ENCODE measurements at regions not wholly inside any gene's neighbourhood (a gene's known extent, or its start where the extent isn't known, plus 50 kb on each side); places are given as distances from the start of the nearest gene placed in this dataset.

DNA sequence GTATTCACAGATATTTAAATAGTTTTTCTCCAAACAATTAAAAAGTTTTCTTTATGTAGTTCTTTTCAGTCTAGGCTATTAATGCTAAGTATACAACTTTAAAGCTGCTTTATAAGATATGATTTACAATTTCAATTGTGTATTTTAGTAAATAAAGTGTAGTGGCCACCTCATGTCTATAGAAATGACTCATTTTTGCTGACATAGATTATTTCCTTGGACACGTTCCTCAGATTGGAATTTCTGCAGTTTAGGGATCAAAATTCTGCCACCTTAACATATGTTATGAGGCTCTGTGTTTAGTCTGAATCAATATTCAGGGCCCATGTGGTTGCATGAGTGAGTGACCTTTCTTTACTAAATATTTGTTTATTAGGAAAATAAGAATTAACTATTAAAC, 750.2 kb downstream of the IRX1 start:
- in situ Hi-C loops (cut with HindIII; ENCODE audit: low sequenced_read_pairs), result no loop called here
- TF ChIP-seq CTCF (IDR thresholded peaks at IDR 0.05; ENCODE audit: low read depth, low read length), result no peak
- no peak for DNase-seq (ENCODE audit: low read depth, low spot score)
- no peak overlapping the region for H3K4me3 ChIP-seq (ENCODE audit: low read depth, low read length)

GRCh38 chr5:4348423-4348822, 752.8 kb downstream of the IRX1 start:
- DNase-seq (ENCODE audit: low read depth, low spot score), result no peak
- no peak overlapping the region for H3K4me3 ChIP-seq (ENCODE audit: low read depth, low read length)
- TF ChIP-seq CTCF (IDR thresholded peaks at IDR 0.05; ENCODE audit: low read depth, low read length), result no peak
- in situ Hi-C loops (cut with HindIII; ENCODE audit: low sequenced_read_pairs), result no loop called here

GRCh38 chr5:4348919-4349318, 753.3 kb downstream of the IRX1 start:
- no peak for TF ChIP-seq CTCF (IDR thresholded peaks at IDR 0.05; ENCODE audit: low read depth, low read length)
- in situ Hi-C loops (cut with HindIII; ENCODE audit: low sequenced_read_pairs), result no loop called here

DNA sequence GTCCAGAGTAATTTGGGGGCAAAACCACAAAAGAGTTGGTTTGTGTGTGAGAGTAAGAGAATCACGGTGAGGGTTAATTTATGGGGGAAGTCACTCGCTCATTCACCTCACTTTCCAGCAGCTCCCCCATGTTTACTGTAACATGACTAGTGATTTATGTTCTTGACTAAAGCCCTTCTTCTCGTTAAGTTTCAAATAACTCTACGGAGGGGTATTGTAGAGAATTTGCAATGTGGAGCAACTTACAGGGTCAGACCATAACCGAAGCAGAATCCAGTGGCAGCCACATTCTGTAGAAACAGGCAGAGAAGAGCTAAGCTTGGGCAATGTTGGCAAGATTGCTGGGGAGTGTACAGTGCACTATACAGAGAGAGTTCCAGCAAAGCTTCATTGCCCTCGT, 760.6 kb downstream of the IRX1 start:
- in situ Hi-C loops (cut with HindIII; ENCODE audit: low sequenced_read_pairs), result no loop called here
- no peak overlapping the region for H3K4me3 ChIP-seq (ENCODE audit: low read depth, low read length)
- no peak for DNase-seq (ENCODE audit: low read depth, low spot score)
- TF ChIP-seq CTCF (IDR thresholded peaks at IDR 0.05; ENCODE audit: low read depth, low read length), result no peak

More at GRCh38 chr5:4348919-4349318, 753.3 kb downstream of the IRX1 start:
- H3K4me3 ChIP-seq (ENCODE audit: low read depth, low read length), result no peak overlapping the region
- DNase-seq (ENCODE audit: low read depth, low spot score), result no peak

DNA sequence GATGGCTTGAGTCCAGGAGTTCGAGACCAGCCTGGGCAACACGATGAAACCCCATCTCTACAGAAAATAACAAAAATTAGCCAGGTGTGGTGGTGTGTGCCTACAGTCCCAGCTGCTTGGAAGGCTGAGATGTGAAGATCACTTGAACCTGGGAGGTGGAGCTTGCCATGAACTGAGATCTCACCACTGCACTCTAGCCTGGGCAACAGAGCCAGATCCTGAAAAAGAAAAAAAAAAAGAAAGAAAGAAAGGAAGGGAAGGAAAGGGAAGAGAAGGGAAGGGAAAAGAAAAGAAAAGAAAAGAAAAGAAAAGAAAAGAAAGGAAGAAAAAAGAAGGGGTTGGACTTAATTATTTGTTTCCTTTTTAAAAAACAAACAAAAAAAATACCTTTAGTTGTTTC, 764.2 kb downstream of the IRX1 start:
- DNase-seq (ENCODE audit: low read depth, low spot score), result no peak
- TF ChIP-seq CTCF (IDR thresholded peaks at IDR 0.05; ENCODE audit: low read depth, low read length), result no peak
- in situ Hi-C loops (cut with HindIII; ENCODE audit: low sequenced_read_pairs), result no loop called here

GRCh38 chr5:4361753-4362152, 766.1 kb downstream of the IRX1 start:
- DNase-seq (ENCODE audit: low read depth, low spot score), result no peak
- TF ChIP-seq CTCF (IDR thresholded peaks at IDR 0.05; ENCODE audit: low read depth, low read length), result no peak
- in situ Hi-C loops (cut with HindIII; ENCODE audit: low sequenced_read_pairs), result no loop called here
- no peak overlapping the region for H3K4me3 ChIP-seq (ENCODE audit: low read depth, low read length)

More for the DNA sequence above, 764.2 kb downstream of the IRX1 start:
- H3K4me3 ChIP-seq (ENCODE audit: low read depth, low read length), result no peak overlapping the region

DNA sequence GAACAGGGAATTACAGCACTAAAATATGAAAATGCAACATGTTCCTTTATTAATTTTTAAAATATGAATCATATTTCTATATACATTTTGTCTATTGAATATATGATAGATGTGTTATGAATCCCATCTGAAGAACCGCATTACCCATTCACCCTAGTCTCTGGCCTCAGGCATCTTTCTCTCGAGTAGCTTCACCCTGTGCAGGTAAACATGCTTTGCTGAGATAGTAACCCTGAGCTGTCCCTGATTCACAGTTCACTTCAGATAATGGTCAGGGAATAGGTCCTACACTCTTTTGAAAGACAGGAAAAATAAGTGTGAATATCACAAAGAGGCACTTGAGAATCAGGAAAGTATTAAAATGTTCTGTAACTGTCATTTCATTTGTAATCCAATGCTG, 766.8 kb downstream of the IRX1 start:
- no peak for TF ChIP-seq CTCF (IDR thresholded peaks at IDR 0.05; ENCODE audit: low read depth, low read length)
- no peak overlapping the region for H3K4me3 ChIP-seq (ENCODE audit: low read depth, low read length)
- no peak for DNase-seq (ENCODE audit: low read depth, low spot score)
- in situ Hi-C loops (cut with HindIII; ENCODE audit: low sequenced_read_pairs), result no loop called here

All from astrocyte of the spinal cord (primary cell).